Gastroesophageal sphincter (tissue), 4 donors: ENCODE measurements at regions not wholly inside any gene's neighbourhood (a gene's known extent, or its start where the extent isn't known, plus 50 kb on each side); places are given as distances from the start of the nearest gene placed in this dataset.

Experiments
- ATAC-seq: fragments of 150-250 bp; one replicate; pipeline ENCODE4 v1.9.1; 2016; ENCODE audit warnings: mild to moderate bottlenecking, moderate library complexity
- H3K27ac ChIP-seq, 4 donors: fragments of 200-600 bp; sonication (generic) in 3 of 4; 1 replicate in 3 of 4; 2 replicates in 1 of 4; pipeline ENCODE4 v1.5.1; 2016 to 2019
- H3K27me3 ChIP-seq: fragments of 200-600 bp; sonication (generic); one replicate; pipeline ENCODE4 v1.5.1; 2019
- H3K36me3 ChIP-seq, 2 donors: fragments of 200-600 bp; sonication (generic); one replicate each; pipeline ENCODE4 v1.5.1; 2019; ENCODE audit warnings: control low read depth in 1 of 2
- H3K4me1 ChIP-seq, 3 donors: fragments of 200-600 bp; sonication (generic); 1 replicate in 2 of 3; 2 replicates in 1 of 3; pipeline ENCODE4 v1.5.1; 2016 to 2019; ENCODE audit warnings: control low read depth in 2 of 3
- H3K4me3 ChIP-seq, 2 donors: fragments of 200-600 bp; sonication (generic); one replicate each; pipeline ENCODE4 v1.5.1; 2019; ENCODE audit warnings: mild to moderate bottlenecking in 1 of 2, moderate library complexity in 1 of 2
- H3K9me3 ChIP-seq, 3 donors: fragments of 200-600 bp; sonication (generic); one replicate each; pipeline ENCODE4 v1.5.1; 2017 to 2019; ENCODE audit warnings: control low read depth in 2 of 3
- CTCF ChIP-seq, 4 experiments: fragments of 200-600 bp in 2 of 4; fragments of 450-650 bp in 2 of 4; sonication (generic) in 1 of 4; IDR thresholded peaks; one replicate each; pipeline ENCODE4 v1.5.1; 2017 to 2019; ENCODE audit warnings: antibody characterized with exemption in 4 of 4, mild to moderate bottlenecking in 2 of 4, moderate library complexity in 2 of 4
- EP300 ChIP-seq: sonication (generic); formaldehyde crosslinking; IDR thresholded peaks from one replicate; pipeline ENCODE4 v1.6.1; 2017; ENCODE audit warnings: antibody characterized with exemption, mild to moderate bottlenecking
- POLR2A ChIP-seq, 2 donors: fragments of 450-650 bp; IDR thresholded peaks; one replicate each; pipeline ENCODE4 v1.6.1; 2017; ENCODE audit warnings: antibody characterized with exemption in 2 of 2, mild to moderate bottlenecking in 2 of 2, moderate library complexity in 1 of 2
- POLR2AphosphoS5 ChIP-seq: sonication (generic); formaldehyde crosslinking; IDR thresholded peaks from one replicate; pipeline ENCODE4 v1.6.1; 2017; ENCODE audit warnings: antibody characterized with exemption
- WGBS, 2 donors: methylation state at CpG; one replicate each; pipeline ENCODE4 v1.1.5; 2018; ENCODE audit warnings: low coverage in 1 of 2; 5-methylcytosine and 5-hydroxymethylcytosine counted together

- Histone ChIP-seq H3K27ac (no peak overlapping the region), H3K4me1 (peaks cover 0 to 7% (median 0%) of the 10 kb centered on the region in 3 donors), H3K27me3 (peaks cover 40% of the 10 kb centered on the region), H3K4me3 (no peak overlapping the region), H3K36me3 (no peaks in the 10 kb centered on the region), H3K9me3 (no peaks in the 10 kb centered on the region)
- 78 to 83% methylated on average over 7 of the region's 12 CpGs for WGBS, 2 donors
- ATAC-seq = no peak
- TF ChIP-seq POLR2AphosphoS5 (no peak), CTCF (IDR thresholded peaks at IDR 0.05) (no peak), POLR2A (IDR thresholded peaks at IDR 0.05) (no peak), EP300 (no peak)
Observed at GRCh38 chr10:104577861-104578521, 63.1 kb upstream of the SORCS3 start.

GRCh38 chr10:104578671-104579070, 62.4 kb upstream of the SORCS3 start:
- no peak for ATAC-seq
- Histone ChIP-seq H3K4me1 (peaks cover 0 to 7% (median 0%) of the 10 kb centered on the region in 3 donors), H3K9me3 (no peaks in the 10 kb centered on the region), H3K27me3 (peaks cover 40% of the 10 kb centered on the region), H3K27ac (no peak overlapping the region), H3K36me3 (no peaks in the 10 kb centered on the region), H3K4me3 (no peak overlapping the region)
- WGBS, 2 donors = 78 to 80% methylated on average over 5 to 6 of the region's 7 CpGs
- TF ChIP-seq EP300 (no peak), POLR2A (IDR thresholded peaks at IDR 0.05) (no peak), POLR2AphosphoS5 (no peak), CTCF (IDR thresholded peaks at IDR 0.05) (no peak)

GRCh38 chr10:104579136-104579535, 62.0 kb upstream of the SORCS3 start:
- Histone ChIP-seq H3K9me3 (no peaks in the 10 kb centered on the region), H3K27me3 (peaks cover 40% of the 10 kb centered on the region), H3K27ac (no peak overlapping the region), H3K4me3 (no peak overlapping the region), H3K4me1 (peaks cover 0 to 7% (median 0%) of the 10 kb centered on the region in 3 donors), H3K36me3 (no peaks in the 10 kb centered on the region)
- WGBS, 2 donors = 73% methylated on average over 2 to 5 of the region's 6 CpGs
- ATAC-seq = no peak
- TF ChIP-seq POLR2A (IDR thresholded peaks at IDR 0.05) = no peak
- TF ChIP-seq POLR2AphosphoS5 = no peak
- no peak for TF ChIP-seq EP300

- no peak for TF ChIP-seq POLR2A (IDR thresholded peaks at IDR 0.05)
- TF ChIP-seq EP300 = no peak
- TF ChIP-seq CTCF (IDR thresholded peaks at IDR 0.05) = no peak
- no peak for TF ChIP-seq POLR2AphosphoS5
- H3K4me1 ChIP-seq = peaks cover 0 to 7% (median 0%) of the 10 kb centered on the region in 3 donors
- no peaks in the 10 kb centered on the region for H3K36me3 ChIP-seq
- no peaks in the 10 kb centered on the region for H3K9me3 ChIP-seq
- no peak overlapping the region for H3K27ac ChIP-seq
- H3K27me3 ChIP-seq = peaks cover 40% of the 10 kb centered on the region
- 27 to 44% methylated on average over 6 to 13 of the region's 13 CpGs for WGBS, 2 donors
- H3K4me3 ChIP-seq = no peak overlapping the region
- ATAC-seq = no peak
Observed at GRCh38 chr10:104580321-104580720, 60.8 kb upstream of the SORCS3 start.

- peaks cover 0 to 7% (median 0%) of the 10 kb centered on the region in 3 donors for H3K4me1 ChIP-seq
- H3K9me3 ChIP-seq = no peaks in the 10 kb centered on the region
- peak; percentile 55 for ATAC-seq
- WGBS, 2 donors = 32 to 58% methylated on average over 12 to 14 of the region's 20 CpGs
- H3K36me3 ChIP-seq = no peaks in the 10 kb centered on the region
- H3K4me3 ChIP-seq = no peak overlapping the region
- H3K27ac ChIP-seq = no peak overlapping the region
- H3K27me3 ChIP-seq = peaks cover 40% of the 10 kb centered on the region
- TF ChIP-seq CTCF (IDR thresholded peaks at IDR 0.05) (peak; percentile 56 to 90 (median 67)), POLR2A (IDR thresholded peaks at IDR 0.05) (no peak)
Observed at GRCh38 chr10:104580774-104581675, 60.1 kb upstream of the SORCS3 start.
